ENCODE measurements at regions not wholly inside any gene's neighbourhood (a gene's known extent, or its start where the extent isn't known, plus 50 kb on each side); places are given as distances from the start of the nearest gene placed in this dataset.

GRCh38 chr7:112951070-112951469 is 135.6 kb downstream of the GPR85 start:
- peak; percentile 80 for TF ChIP-seq GATA2 (IDR thresholded peaks at IDR 0.05; ENCODE audit: low read depth, low read length)
- TF ChIP-seq GATA3 (IDR thresholded peaks at IDR 0.05; ENCODE audit: low read depth, low read length): peak; percentile 77

DNA sequence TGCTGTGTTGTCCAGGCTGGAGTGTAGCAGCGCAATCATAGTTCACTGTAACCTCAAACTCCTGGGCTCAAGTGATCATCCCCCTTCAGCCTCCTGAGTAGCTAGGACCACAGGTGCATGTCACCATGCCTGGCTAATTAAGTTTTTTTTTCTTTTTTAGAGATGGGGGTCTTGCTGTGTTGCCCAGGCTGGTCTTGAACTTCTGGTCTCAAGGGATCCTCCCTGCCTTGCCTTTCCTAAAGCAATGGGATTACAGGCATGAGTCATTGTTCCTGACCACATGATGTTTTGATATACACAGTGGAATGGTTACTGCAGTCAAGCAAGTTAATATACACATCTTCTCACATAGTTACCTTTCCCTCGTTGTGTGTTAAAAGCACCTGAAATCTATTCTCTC is 140.3 kb downstream of the GPR85 start:
- TF ChIP-seq GATA2 (IDR thresholded peaks at IDR 0.05; ENCODE audit: low read depth, low read length): no peak
- no peak for TF ChIP-seq GATA3 (IDR thresholded peaks at IDR 0.05; ENCODE audit: low read depth, low read length)

DNA sequence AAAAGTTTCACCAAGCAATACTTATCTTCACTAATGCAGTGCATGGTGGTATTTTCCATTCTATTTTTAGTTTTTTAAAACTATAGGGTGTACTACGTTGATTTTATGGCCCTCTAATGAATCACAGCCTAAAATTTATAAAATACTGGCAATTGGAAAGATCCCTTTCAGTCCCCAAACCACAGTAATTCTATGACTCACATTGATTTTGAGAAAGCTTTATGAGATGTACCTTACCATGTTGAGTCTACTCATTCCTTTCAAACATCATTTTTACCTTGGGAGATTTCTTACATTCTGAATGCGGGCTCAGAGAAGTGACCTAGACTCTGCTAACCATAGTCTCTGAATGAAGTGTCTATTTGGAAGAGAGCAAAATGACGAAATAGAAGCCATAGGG is 141.6 kb downstream of the GPR85 start:
- TF ChIP-seq GATA3 (IDR thresholded peaks at IDR 0.05; ENCODE audit: low read depth, low read length) (no peak), GATA2 (IDR thresholded peaks at IDR 0.05; ENCODE audit: low read depth, low read length) (no peak)

DNA sequence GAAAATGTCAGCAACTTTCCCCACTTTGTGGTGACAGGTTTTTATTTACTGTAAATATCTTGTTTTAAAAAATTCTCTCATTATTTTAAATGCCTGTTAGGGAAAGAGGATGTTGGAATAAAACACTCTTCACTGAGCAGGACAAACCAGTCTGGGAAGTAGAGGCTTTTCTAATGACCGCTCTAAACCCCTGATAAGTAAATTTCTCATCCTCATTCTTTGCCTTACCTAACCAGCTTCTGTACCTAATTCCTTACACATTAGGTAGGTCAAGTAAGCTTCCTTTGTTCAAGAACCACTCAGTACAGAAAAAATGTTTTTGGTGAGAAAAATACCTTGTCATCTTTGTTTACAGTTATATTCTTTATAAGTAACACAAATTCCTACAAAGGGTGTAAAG is 143.6 kb downstream of the GPR85 start:
- TF ChIP-seq GATA3 (IDR thresholded peaks at IDR 0.05; ENCODE audit: low read depth, low read length) (no peak), GATA2 (IDR thresholded peaks at IDR 0.05; ENCODE audit: low read depth, low read length) (no peak)

GRCh38 chr7:112940314-112940732 is 146.3 kb downstream of the GPR85 start:
- TF ChIP-seq GATA3 (IDR thresholded peaks at IDR 0.05; ENCODE audit: low read depth, low read length) (no peak), GATA2 (IDR thresholded peaks at IDR 0.05; ENCODE audit: low read depth, low read length) (no peak)

- TF ChIP-seq GATA3 (IDR thresholded peaks at IDR 0.05; ENCODE audit: low read depth, low read length): no peak
- TF ChIP-seq GATA2 (IDR thresholded peaks at IDR 0.05; ENCODE audit: low read depth, low read length): no peak; the same call in 1 of the 2 replicates
These were observed 146.9 kb downstream of the GPR85 start for GRCh38 chr7:112939574-112940313.

DNA sequence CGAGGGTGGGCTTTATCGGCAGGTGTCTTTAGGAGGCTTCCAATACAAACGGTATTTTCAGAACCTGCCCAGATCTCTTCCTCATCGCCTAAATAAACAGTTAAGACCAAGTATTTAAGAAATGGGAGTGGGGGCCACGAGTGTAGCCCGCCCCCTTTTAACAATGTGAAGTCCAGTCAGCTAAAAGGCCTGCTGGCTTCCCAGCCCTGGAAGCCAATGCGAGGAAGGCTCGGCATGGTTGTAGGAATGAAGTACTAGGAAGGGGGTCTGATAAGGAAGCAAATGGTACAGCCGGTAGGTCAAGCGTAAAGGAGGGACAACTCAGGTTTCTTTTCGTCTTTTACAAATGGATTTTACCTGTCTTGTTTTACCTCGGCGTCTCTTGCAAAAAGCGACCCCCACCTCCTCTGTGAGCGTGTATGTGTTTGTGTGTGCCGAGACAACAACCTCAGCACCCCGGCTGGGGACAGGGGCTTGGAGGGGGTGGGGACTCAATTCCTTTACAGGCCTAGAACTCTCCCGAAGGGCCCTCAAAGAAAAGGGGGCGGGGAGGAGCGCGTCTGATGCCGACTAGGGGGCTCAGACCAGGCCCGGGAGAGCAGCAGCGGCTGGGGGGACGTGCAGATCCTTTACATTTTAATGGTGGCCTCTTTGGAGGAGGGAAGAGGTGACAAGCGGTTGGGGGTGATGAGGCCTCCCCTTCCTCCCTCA is 147.6 kb downstream of the GPR85 start:
- TF ChIP-seq GATA2 (IDR thresholded peaks at IDR 0.05; ENCODE audit: low read depth, low read length): no peak
- no peak for TF ChIP-seq GATA3 (IDR thresholded peaks at IDR 0.05; ENCODE audit: low read depth, low read length)

GRCh38 chr7:112937651-112938415 is 147.6 kb upstream of the TMEM168 start:
- no peak for TF ChIP-seq GATA2 (IDR thresholded peaks at IDR 0.05; ENCODE audit: low read depth, low read length)
- TF ChIP-seq GATA3 (IDR thresholded peaks at IDR 0.05; ENCODE audit: low read depth, low read length): no peak

DNA sequence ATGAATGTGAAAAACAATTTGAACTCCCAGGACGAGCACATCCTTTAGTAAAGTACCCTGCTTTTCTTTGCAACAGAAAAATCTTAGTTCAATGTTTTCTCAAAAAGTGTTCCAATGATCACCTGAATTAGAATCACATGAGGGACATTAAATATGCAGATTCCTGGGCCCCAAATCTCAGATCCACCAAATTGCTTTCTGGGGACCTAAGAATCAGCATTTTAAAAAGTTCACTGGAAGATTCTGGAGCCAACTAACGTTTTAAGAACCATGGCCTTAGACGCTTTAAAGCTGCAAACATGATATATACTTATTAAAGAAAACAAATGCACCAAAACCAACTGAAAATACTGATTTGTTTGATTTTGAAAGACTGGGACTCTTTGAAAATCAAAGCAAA is 143.4 kb upstream of the TMEM168 start:
- TF ChIP-seq GATA2 (IDR thresholded peaks at IDR 0.05; ENCODE audit: low read depth, low read length) (no peak), GATA3 (IDR thresholded peaks at IDR 0.05; ENCODE audit: low read depth, low read length) (no peak)

- no peak for TF ChIP-seq GATA3 (IDR thresholded peaks at IDR 0.05; ENCODE audit: low read depth, low read length)
- no peak for TF ChIP-seq GATA2 (IDR thresholded peaks at IDR 0.05; ENCODE audit: low read depth, low read length)
These were observed 140.6 kb upstream of the TMEM168 start for GRCh38 chr7:112930787-112931186.

DNA sequence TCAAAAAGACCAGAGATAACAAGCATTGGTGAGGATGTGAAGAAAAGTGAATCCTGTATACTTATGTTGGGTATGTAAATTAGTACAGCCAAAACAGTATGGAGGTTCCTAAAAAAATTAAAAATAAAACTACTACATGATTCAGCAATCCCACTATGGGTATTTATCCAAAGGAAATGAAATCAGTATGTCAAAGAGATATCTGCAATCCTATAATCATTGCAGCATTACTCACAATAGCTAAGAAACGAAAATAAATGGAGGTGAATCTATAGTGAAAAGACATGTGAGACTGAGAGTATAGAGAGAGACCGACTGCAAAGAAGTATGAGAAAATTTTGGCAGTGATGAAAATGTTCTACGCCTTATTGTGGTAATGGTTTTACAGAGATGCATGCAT is 139.2 kb upstream of the TMEM168 start:
- no peak for TF ChIP-seq GATA3 (IDR thresholded peaks at IDR 0.05; ENCODE audit: low read depth, low read length)
- TF ChIP-seq GATA2 (IDR thresholded peaks at IDR 0.05; ENCODE audit: low read depth, low read length): no peak

GRCh38 chr7:112926018-112926417 is 135.8 kb upstream of the TMEM168 start:
- no peak for TF ChIP-seq GATA2 (IDR thresholded peaks at IDR 0.05; ENCODE audit: low read depth, low read length)
- TF ChIP-seq GATA3 (IDR thresholded peaks at IDR 0.05; ENCODE audit: low read depth, low read length): no peak

GRCh38 chr7:112908086-112908485 is 117.9 kb upstream of the TMEM168 start:
- TF ChIP-seq GATA2 (IDR thresholded peaks at IDR 0.05; ENCODE audit: low read depth, low read length) (no peak), GATA3 (IDR thresholded peaks at IDR 0.05; ENCODE audit: low read depth, low read length) (no peak)

DNA sequence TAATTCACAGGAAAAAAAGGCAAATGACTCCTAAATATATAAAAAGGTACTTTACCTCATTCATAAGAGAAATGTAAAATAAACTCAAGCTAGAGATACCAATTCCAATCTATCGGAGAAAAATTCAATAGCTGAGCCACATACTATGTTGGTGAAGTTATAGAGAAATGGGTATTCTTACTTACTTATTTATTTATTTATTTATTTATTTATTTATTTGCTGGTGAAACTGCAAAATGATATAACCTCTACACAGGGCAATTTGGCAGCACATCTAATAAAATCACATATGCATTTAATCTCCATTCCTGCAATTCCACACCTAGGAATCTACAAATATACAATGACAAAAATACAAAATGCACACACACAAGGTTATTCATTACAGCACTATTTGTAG is 117.5 kb upstream of the TMEM168 start:
- no peak for TF ChIP-seq GATA2 (IDR thresholded peaks at IDR 0.05; ENCODE audit: low read depth, low read length)
- no peak for TF ChIP-seq GATA3 (IDR thresholded peaks at IDR 0.05; ENCODE audit: low read depth, low read length)

Measured in SH-SY5Y (cell line).